B cell (primary cell): ENCODE measurements at regions not wholly inside any gene's neighbourhood (a gene's known extent, or its start where the extent isn't known, plus 50 kb on each side); places are given as distances from the start of the nearest gene placed in this dataset.
"Not testable (repeated sequence)": the region's sequence is repeated elsewhere in the genome, so short reads cannot be mapped to it uniquely, and the experiment has no call there.

Experiments used
- ATAC-seq: fragments of 200-7000 bp; cut with Tn5 transposase; one replicate; pipeline ENCODE4 v1.10.0; 2021; ENCODE audit warnings: low read depth, mild to moderate bottlenecking, moderate number of reproducible peaks, moderate library complexity
- CTCF ChIA-PET: fragments of 350-600 bp; sonication (Branson Sonifier 250); formaldehyde crosslinking; loops from one replicate; lab custom pipeline; 2021; ENCODE audit warnings: antibody characterized with exemption, inconsistent platforms; lab: Charles Lee
- POLR2A ChIA-PET: fragments of 350-600 bp; sonication (Branson Sonifier 250); formaldehyde crosslinking; loops from one replicate; lab custom pipeline; 2021; ENCODE audit warnings: antibody characterized with exemption; lab: Charles Lee
- DNase-seq: peaks from one replicate; pipeline ENCODE4 v3.0.0; 2013
- H2AFZ ChIP-seq: 2 replicates; pipeline ENCODE4 v1.6.1; 2012; ENCODE audit warnings: mild to moderate bottlenecking, low read depth, low read length; ENCODE audit not compliant: insufficient read depth, poor library complexity, severe bottlenecking
- H3K27ac ChIP-seq, 2 donors: 1 replicate in 1 of 2; 2 replicates in 1 of 2; pipeline ENCODE4 v1.5.1; 2012 to 2013; ENCODE audit warnings: low read length in 2 of 2, mild to moderate bottlenecking in 2 of 2, moderate library complexity in 1 of 2
- H3K27me3 ChIP-seq, 4 experiments: fragments of 200-600 bp in 1 of 4; sonication (generic) in 1 of 4; replicated peaks in 1 of 4; 1 replicate in 2 of 4; 2 replicates in 2 of 4; pipeline versions ENCODE4 v1.6.1 to v1.7.0; 2013 to 2016; ENCODE audit warnings: low read length in 3 of 4, mild to moderate bottlenecking in 2 of 4, mixed read lengths in 1 of 4, moderate library complexity in 1 of 4; ENCODE audit not compliant: insufficient read depth in 4 of 4, control insufficient read depth in 3 of 4; ENCODE audit errors: control extremely low read depth in 1 of 4
- H3K36me3 ChIP-seq, 2 experiments: replicated peaks in 1 of 2; 1 replicate in 1 of 2; 2 replicates in 1 of 2; pipeline versions ENCODE4 v1.6.1 to v1.7.1; 2013; ENCODE audit warnings: low read length in 1 of 2; ENCODE audit not compliant: insufficient read depth in 2 of 2, control insufficient read depth in 1 of 2; ENCODE audit errors: control extremely low read depth in 1 of 2, extremely low read depth in 1 of 2
- H3K4me1 ChIP-seq, 2 donors: fragments of 200-600 bp in 1 of 2; sonication (generic) in 1 of 2; 1 replicate in 1 of 2; 2 replicates in 1 of 2; pipeline versions ENCODE4 v1.5.1 to v1.6.1; 2013 to 2017; ENCODE audit warnings: low read length in 2 of 2; ENCODE audit not compliant: control insufficient read depth in 2 of 2, insufficient read depth in 2 of 2
- H3K4me2 ChIP-seq: replicated peaks from 2 replicates; pipeline ENCODE3; 2012; ENCODE audit warnings: mild to moderate bottlenecking, low read depth, low read length; ENCODE audit not compliant: poor library complexity, severe bottlenecking
- H3K4me3 ChIP-seq, 5 experiments: fragments of 200-600 bp in 1 of 5; sonication (generic) in 1 of 5; 1 replicate in 3 of 5; 2 replicates in 2 of 5; pipeline versions ENCODE4 v1.5.1 to v1.7.0; 2011 to 2016; ENCODE audit warnings: low read length in 4 of 5, mild to moderate bottlenecking in 4 of 5, low read depth in 2 of 5, control low read depth in 1 of 5, moderate library complexity in 1 of 5; ENCODE audit not compliant: insufficient read depth in 1 of 5; ENCODE audit errors: control extremely low read depth in 1 of 5, extremely low read depth in 1 of 5
- H3K79me2 ChIP-seq: fragments of 200-600 bp; sonication (generic); one replicate; pipeline ENCODE4 v1.6.0; 2016; ENCODE audit warnings: low read length; ENCODE audit not compliant: control insufficient read depth, insufficient read depth
- H3K9ac ChIP-seq: fragments of 200-600 bp; sonication (generic); 2 replicates; pipeline ENCODE4 v1.6.1; 2017; ENCODE audit warnings: mild to moderate bottlenecking, low read length, moderate library complexity
- H3K9me3 ChIP-seq, 3 donors: one replicate each; pipeline versions ENCODE4 v1.6.1 to v1.7.1; 2013; ENCODE audit warnings: low read length in 2 of 3; ENCODE audit not compliant: control insufficient read depth in 2 of 3, insufficient read depth in 1 of 3; ENCODE audit errors: control extremely low read depth in 1 of 3
- H4K20me1 ChIP-seq: 2 replicates; pipeline ENCODE4 v1.6.0; 2012; ENCODE audit warnings: mild to moderate bottlenecking, low read length; ENCODE audit not compliant: insufficient read depth, control insufficient read depth, poor library complexity, severe bottlenecking
- H3K27ac Mint-ChIP-seq: one replicate; pipeline ENCODE4 v1.8.0; 2021; ENCODE audit warnings: mixed read lengths
- H3K27me3 Mint-ChIP-seq: one replicate; pipeline ENCODE4 v1.8.0; 2021; ENCODE audit warnings: mixed read lengths
- H3K4me1 Mint-ChIP-seq: one replicate; pipeline ENCODE4 v1.8.0; 2021; ENCODE audit warnings: mixed read lengths
- H3K4me3 Mint-ChIP-seq: one replicate; pipeline ENCODE4 v1.8.0; 2021; ENCODE audit warnings: mixed read lengths
- H3K9me3 Mint-ChIP-seq: one replicate; pipeline ENCODE4 v1.8.0; 2022; ENCODE audit warnings: mixed read lengths; ENCODE audit not compliant: insufficient read depth
- WGBS: methylation state at CpG from one replicate; pipeline ENCODE4 v1.1.5; 2013; ENCODE audit warnings: missing lambda C conversion rate; ENCODE audit not compliant: insufficient coverage; 5-methylcytosine and 5-hydroxymethylcytosine counted together
- intact Hi-C: fragments of 100-400 bp; cut with micrococcal nuclease; formaldehyde crosslinking; loops from one replicate; pipeline ENCODE4 v1.10.0; 2022

- H3K4me3 Mint-ChIP-seq, intact Hi-C loops, H3K27ac Mint-ChIP-seq, H3K36me3 ChIP-seq, H3K27me3 Mint-ChIP-seq, H4K20me1 ChIP-seq, H3K9me3 Mint-ChIP-seq, H3K27me3 ChIP-seq, POLR2A ChIA-PET, H3K27ac ChIP-seq, H3K4me3 ChIP-seq, DNase-seq, H3K9ac ChIP-seq, ATAC-seq, H3K79me2 ChIP-seq, H3K4me1 Mint-ChIP-seq, H3K4me1 ChIP-seq, H3K9me3 ChIP-seq, H2AFZ ChIP-seq, CTCF ChIA-PET, H3K4me2 ChIP-seq: not testable (repeated sequence)
- WGBS, result 85% methylated on average over 3 of the region's 9 CpGs
These were observed 343.6 kb upstream of the NPAP1 start for GRCh38 chr15:24331964-24332363.

- CTCF ChIA-PET, intact Hi-C loops, H3K79me2 ChIP-seq: not testable (repeated sequence)
These were observed 333.7 kb upstream of the NPAP1 start for GRCh38 chr15:24341876-24342275.

GRCh38 chr15:24352777-24353176, 322.8 kb upstream of the NPAP1 start:
- CTCF ChIA-PET, H3K27ac Mint-ChIP-seq, H3K27me3 ChIP-seq, intact Hi-C loops, H3K4me2 ChIP-seq, H3K27ac ChIP-seq, H3K9me3 ChIP-seq, H3K9ac ChIP-seq, H3K36me3 ChIP-seq, DNase-seq, H4K20me1 ChIP-seq, H3K4me3 Mint-ChIP-seq, POLR2A ChIA-PET, H2AFZ ChIP-seq, H3K4me1 Mint-ChIP-seq, H3K4me3 ChIP-seq, H3K9me3 Mint-ChIP-seq, H3K4me1 ChIP-seq, H3K27me3 Mint-ChIP-seq, ATAC-seq, H3K79me2 ChIP-seq: not testable (repeated sequence)
- WGBS, result 91% methylated on average over 3 of the region's 6 CpGs

More at GRCh38 chr15:24341876-24342275, 333.7 kb upstream of the NPAP1 start:
- H3K4me3 Mint-ChIP-seq, H2AFZ ChIP-seq, DNase-seq, H3K9me3 ChIP-seq, H3K4me3 ChIP-seq, POLR2A ChIA-PET, H3K4me1 Mint-ChIP-seq, ATAC-seq, H3K27me3 Mint-ChIP-seq, H3K9ac ChIP-seq, H3K4me2 ChIP-seq, H3K27ac Mint-ChIP-seq, H3K27ac ChIP-seq, H4K20me1 ChIP-seq, H3K4me1 ChIP-seq, H3K36me3 ChIP-seq, H3K9me3 Mint-ChIP-seq, H3K27me3 ChIP-seq: not testable (repeated sequence)
- no CpG with 5 or more reads among the region's 8 CpGs for WGBS

- intact Hi-C loops, H3K9me3 ChIP-seq, CTCF ChIA-PET, H3K27ac Mint-ChIP-seq, H3K4me3 ChIP-seq, H3K9me3 Mint-ChIP-seq, H3K4me1 ChIP-seq, H3K27me3 Mint-ChIP-seq, H3K9ac ChIP-seq, H3K27me3 ChIP-seq, POLR2A ChIA-PET, H3K4me3 Mint-ChIP-seq, H3K27ac ChIP-seq, H2AFZ ChIP-seq, H3K79me2 ChIP-seq, H3K4me2 ChIP-seq, H4K20me1 ChIP-seq, H3K36me3 ChIP-seq, DNase-seq, ATAC-seq, H3K4me1 Mint-ChIP-seq: not testable (repeated sequence)
- WGBS, result no CpG with 5 or more reads among the region's 3 CpGs
These were observed 294.5 kb upstream of the NPAP1 start for GRCh38 chr15:24381103-24381502.
